Activated naive CD8-positive, alpha-beta T cell treated with anti-CD3 and anti-CD28 coated beads for 36 hours (primary cell): ENCODE measurements at regions not wholly inside any gene's neighbourhood (a gene's known extent, or its start where the extent isn't known, plus 50 kb on each side); places are given as distances from the start of the nearest gene placed in this dataset.
"Not testable (repeated sequence)": the region's sequence is repeated elsewhere in the genome, so short reads cannot be mapped to it uniquely, and the experiment has no call there.

Experiments used
- DNase-seq: peaks from one replicate; pipeline ENCODE4 v3.0.0; 2021
- H3K27ac Mint-ChIP-seq: one replicate; pipeline ENCODE4 v1.8.0; 2022; ENCODE audit warnings: mild to moderate bottlenecking, moderate library complexity, mixed read lengths
- H3K27me3 Mint-ChIP-seq: one replicate; pipeline ENCODE4 v1.8.0; 2022; ENCODE audit warnings: mild to moderate bottlenecking, mixed read lengths
- H3K36me3 Mint-ChIP-seq: one replicate; pipeline ENCODE4 v1.8.0; 2021; ENCODE audit warnings: mild to moderate bottlenecking, mixed read lengths
- H3K4me1 Mint-ChIP-seq: one replicate; pipeline ENCODE4 v1.8.0; 2021; ENCODE audit warnings: mixed read lengths
- H3K4me3 Mint-ChIP-seq: one replicate; pipeline ENCODE4 v1.8.0; 2022; ENCODE audit warnings: mild to moderate bottlenecking, moderate library complexity, mixed read lengths
- H3K9me3 Mint-ChIP-seq: one replicate; pipeline ENCODE4 v1.8.0; 2022; ENCODE audit warnings: mixed read lengths

- no peaks in the 10 kb centered on the region for H3K36me3 Mint-ChIP-seq
- H3K4me3 Mint-ChIP-seq = no peak overlapping the region
- no peaks in the 10 kb centered on the region for H3K4me1 Mint-ChIP-seq
- no peaks in the 10 kb centered on the region for H3K27me3 Mint-ChIP-seq
- no peak overlapping the region for H3K27ac Mint-ChIP-seq
- DNase-seq = no peak
- H3K9me3 Mint-ChIP-seq = peaks cover 1% of the 10 kb centered on the region
These were observed 494.1 kb upstream of the DPH6 start for GRCh38 chr15:36039996-36040572.

GRCh38 chr15:36047018-36047716 lies 501.2 kb upstream of the DPH6 start:
- not testable (repeated sequence) for H3K27me3 Mint-ChIP-seq, H3K4me3 Mint-ChIP-seq, H3K9me3 Mint-ChIP-seq, H3K36me3 Mint-ChIP-seq, DNase-seq, H3K27ac Mint-ChIP-seq, H3K4me1 Mint-ChIP-seq

DNA sequence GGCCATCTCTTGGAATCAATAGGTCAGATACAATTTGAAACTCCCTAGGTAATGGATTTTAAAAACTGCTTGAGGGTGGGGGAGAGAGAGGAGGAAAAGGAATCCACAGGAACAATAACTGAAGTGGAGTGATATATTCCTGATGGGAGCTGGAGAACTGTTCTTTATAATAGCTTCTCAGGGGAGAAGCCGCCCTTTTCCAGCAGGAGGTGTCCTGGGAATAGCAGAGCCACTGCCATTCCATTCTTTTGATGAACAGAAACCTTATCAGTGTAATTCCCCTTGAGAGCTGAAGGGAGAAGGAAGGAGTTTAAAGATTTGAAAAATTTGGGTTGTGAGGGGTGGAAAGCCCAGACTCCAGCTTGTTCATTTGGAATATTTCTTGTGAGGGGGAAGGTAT lies 504.9 kb upstream of the DPH6 start:
- DNase-seq = no peak
- Mint-ChIP-seq H3K9me3 (peaks cover 2% of the 10 kb centered on the region), H3K36me3 (no peaks in the 10 kb centered on the region), H3K27me3 (no peaks in the 10 kb centered on the region), H3K4me3 (no peak overlapping the region), H3K4me1 (no peaks in the 10 kb centered on the region), H3K27ac (no peak overlapping the region)

DNA sequence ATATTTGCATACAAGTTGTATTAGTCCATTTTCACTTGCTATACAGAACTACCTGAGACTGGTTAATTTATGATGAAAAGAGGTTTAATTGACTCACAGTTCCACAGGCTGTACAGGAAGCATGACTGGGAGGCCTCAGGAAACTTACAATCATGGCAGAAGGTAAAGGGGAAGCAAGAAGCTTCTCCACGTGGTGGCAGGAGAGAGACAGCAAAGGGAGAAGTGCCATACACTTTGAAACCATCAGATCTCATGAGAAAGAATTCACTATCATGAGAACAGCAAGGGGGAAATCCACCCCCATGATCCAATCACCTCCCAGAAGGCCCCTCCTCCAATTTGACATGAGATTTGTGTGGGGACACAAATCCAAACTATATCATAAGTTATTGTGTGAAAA lies 506.7 kb upstream of the DPH6 start:
- H3K9me3 Mint-ChIP-seq, H3K27me3 Mint-ChIP-seq, H3K4me1 Mint-ChIP-seq, H3K4me3 Mint-ChIP-seq, H3K36me3 Mint-ChIP-seq, DNase-seq, H3K27ac Mint-ChIP-seq: not testable (repeated sequence)

DNA sequence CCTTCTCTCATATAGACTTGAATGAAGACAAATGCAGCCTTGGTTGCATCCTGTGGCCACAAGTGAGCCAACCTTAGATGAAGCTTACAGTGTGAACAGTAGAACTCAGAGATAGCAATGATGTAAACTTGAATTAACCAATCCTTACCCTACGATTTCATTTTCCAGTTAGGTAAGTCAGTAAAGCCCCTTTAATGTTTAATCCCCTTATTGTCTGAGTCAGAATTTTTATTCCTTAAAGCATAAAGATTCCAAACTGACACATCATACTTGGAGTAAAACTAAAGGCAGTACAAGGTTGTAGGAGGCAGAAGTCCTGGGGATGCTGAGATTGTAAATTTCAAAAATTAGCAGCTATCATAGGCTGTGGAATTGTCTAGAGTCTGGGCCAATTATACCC lies 507.8 kb upstream of the DPH6 start:
- Mint-ChIP-seq H3K9me3 (peaks cover 2% of the 10 kb centered on the region), H3K27me3 (no peaks in the 10 kb centered on the region), H3K27ac (no peak overlapping the region), H3K4me3 (no peak overlapping the region), H3K4me1 (no peaks in the 10 kb centered on the region), H3K36me3 (no peaks in the 10 kb centered on the region)
- DNase-seq = no peak

DNA sequence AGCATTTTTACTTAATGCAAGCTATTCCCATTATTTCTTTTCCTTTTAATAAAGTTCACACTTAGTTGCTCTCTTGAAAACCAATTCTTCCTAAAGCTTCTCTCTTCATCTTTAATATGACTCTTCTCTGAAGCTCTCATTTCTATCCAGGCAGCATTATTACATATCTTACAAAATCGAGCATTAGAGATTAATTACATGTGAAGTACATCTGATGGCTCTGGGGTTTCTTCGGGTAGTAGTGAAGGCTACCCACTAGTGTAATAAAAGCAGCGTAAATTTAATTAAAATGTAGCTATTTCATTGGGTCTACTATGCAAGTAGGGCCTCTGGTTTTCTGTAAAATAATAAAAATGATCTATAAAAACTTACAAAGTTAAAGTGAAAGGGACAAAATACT lies 513.6 kb upstream of the DPH6 start:
- Mint-ChIP-seq H3K9me3 (no peaks in the 10 kb centered on the region), H3K27me3 (no peaks in the 10 kb centered on the region), H3K4me3 (no peak overlapping the region), H3K27ac (no peak overlapping the region), H3K4me1 (no peaks in the 10 kb centered on the region), H3K36me3 (no peaks in the 10 kb centered on the region)
- no peak for DNase-seq

- Mint-ChIP-seq H3K36me3 (no peaks in the 10 kb centered on the region), H3K4me3 (no peak overlapping the region), H3K27ac (no peak overlapping the region), H3K4me1 (no peaks in the 10 kb centered on the region), H3K9me3 (no peaks in the 10 kb centered on the region), H3K27me3 (no peaks in the 10 kb centered on the region)
- no peak for DNase-seq
These were observed 516.4 kb upstream of the DPH6 start for GRCh38 chr15:36062357-36062756.

- Mint-ChIP-seq H3K4me1 (no peaks in the 10 kb centered on the region), H3K9me3 (no peaks in the 10 kb centered on the region), H3K27me3 (no peaks in the 10 kb centered on the region), H3K36me3 (no peaks in the 10 kb centered on the region), H3K27ac (no peak overlapping the region), H3K4me3 (no peak overlapping the region)
- no peak for DNase-seq
These were observed 512.7 kb upstream of the CDIN1 start for GRCh38 chr15:36066757-36067156.

DNA sequence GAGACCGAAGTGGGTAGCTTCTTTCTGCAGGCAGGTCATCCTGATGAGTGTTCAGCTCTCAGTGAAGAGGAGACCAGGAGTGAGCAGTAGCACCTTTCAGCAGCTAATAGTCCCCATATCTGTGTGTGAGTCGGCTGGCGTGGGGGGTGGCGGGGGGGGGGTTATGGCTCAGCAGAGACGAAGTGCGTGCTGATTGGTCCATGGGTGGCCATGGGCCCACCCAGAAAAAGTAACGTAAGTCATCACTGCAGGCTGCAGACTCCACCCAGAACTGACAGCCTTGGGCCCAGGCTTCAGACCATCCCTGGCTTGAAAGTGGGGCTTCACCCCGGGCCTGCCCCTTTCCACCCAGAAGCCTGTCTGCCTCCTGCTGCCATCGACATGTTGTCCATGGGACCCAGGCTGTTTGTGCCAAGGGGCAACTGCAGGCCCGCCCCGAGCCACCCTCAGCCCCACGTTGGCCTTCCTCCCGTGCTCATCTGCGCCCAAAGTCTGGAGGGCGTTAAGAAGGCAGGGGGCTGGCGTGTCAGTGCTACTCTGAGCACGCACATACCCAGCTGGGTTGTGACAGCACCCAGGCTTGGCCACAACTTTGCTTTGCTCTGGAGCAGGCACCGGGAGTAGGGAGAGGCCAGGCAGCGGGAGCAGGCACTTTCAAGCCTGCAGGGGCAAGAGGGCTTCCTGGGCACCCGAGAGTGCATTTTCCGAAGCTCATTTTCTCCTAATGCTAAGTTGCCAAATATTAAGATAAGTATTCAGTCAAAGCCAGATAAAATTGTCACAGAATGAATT lies 511.7 kb upstream of the CDIN1 start:
- H3K9me3 Mint-ChIP-seq = no peaks in the 10 kb centered on the region
- DNase-seq = no peak
- no peaks in the 10 kb centered on the region for H3K4me1 Mint-ChIP-seq
- H3K36me3 Mint-ChIP-seq = no peaks in the 10 kb centered on the region
- H3K4me3 Mint-ChIP-seq = no peak overlapping the region
- no peaks in the 10 kb centered on the region for H3K27me3 Mint-ChIP-seq
- no peak overlapping the region for H3K27ac Mint-ChIP-seq

GRCh38 chr15:36075333-36075732 lies 504.1 kb upstream of the CDIN1 start:
- Mint-ChIP-seq H3K27me3 (no peaks in the 10 kb centered on the region), H3K27ac (no peak overlapping the region), H3K4me3 (no peak overlapping the region), H3K4me1 (no peaks in the 10 kb centered on the region), H3K9me3 (peaks cover 5% of the 10 kb centered on the region), H3K36me3 (no peaks in the 10 kb centered on the region)
- no peak for DNase-seq

- H3K4me3 Mint-ChIP-seq = no peak overlapping the region
- DNase-seq = no peak
- no peak overlapping the region for H3K27ac Mint-ChIP-seq
- H3K36me3 Mint-ChIP-seq = no peaks in the 10 kb centered on the region
- H3K4me1 Mint-ChIP-seq = no peaks in the 10 kb centered on the region
- peaks cover 22% of the 10 kb centered on the region for H3K9me3 Mint-ChIP-seq
- no peaks in the 10 kb centered on the region for H3K27me3 Mint-ChIP-seq
These were observed 500.4 kb upstream of the CDIN1 start for GRCh38 chr15:36079021-36079420.

DNA sequence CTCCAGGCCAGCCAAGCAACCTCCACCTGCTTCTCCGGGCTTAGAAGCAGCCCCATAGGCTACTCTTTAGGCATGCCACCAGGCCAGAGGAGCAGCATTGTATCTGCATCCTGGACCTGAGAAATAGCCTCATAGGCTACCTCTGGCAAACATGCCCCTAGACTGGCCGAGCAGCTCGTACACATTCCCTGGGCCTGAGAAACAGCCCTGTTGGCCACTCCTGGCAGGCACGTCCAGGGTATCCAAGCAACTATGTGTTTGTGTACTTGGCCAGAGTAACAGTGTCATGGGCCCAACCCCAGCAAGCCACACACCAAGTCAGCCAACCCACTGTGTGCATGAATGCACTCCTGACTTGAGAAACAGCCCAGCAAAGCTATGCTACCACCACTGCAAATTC lies 498.7 kb upstream of the CDIN1 start:
- no peak overlapping the region for H3K4me3 Mint-ChIP-seq
- no peaks in the 10 kb centered on the region for H3K4me1 Mint-ChIP-seq
- no peaks in the 10 kb centered on the region for H3K27me3 Mint-ChIP-seq
- H3K36me3 Mint-ChIP-seq = no peaks in the 10 kb centered on the region
- DNase-seq = no peak
- no peak overlapping the region for H3K27ac Mint-ChIP-seq
- peaks cover 27% of the 10 kb centered on the region for H3K9me3 Mint-ChIP-seq

GRCh38 chr15:36090286-36090946 lies 489.0 kb upstream of the CDIN1 start:
- Mint-ChIP-seq H3K4me3 (no peak overlapping the region), H3K36me3 (no peaks in the 10 kb centered on the region), H3K27me3 (peaks cover 3% of the 10 kb centered on the region), H3K4me1 (no peaks in the 10 kb centered on the region), H3K9me3 (peaks cover 2% of the 10 kb centered on the region), H3K27ac (no peak overlapping the region)
- no peak for DNase-seq

GRCh38 chr15:36106640-36107335 lies 472.6 kb upstream of the CDIN1 start:
- Mint-ChIP-seq H3K4me1 (no peaks in the 10 kb centered on the region), H3K9me3 (no peaks in the 10 kb centered on the region), H3K36me3 (no peaks in the 10 kb centered on the region), H3K27me3 (no peaks in the 10 kb centered on the region), H3K27ac (no peak overlapping the region), H3K4me3 (no peak overlapping the region)
- no peak for DNase-seq

DNA sequence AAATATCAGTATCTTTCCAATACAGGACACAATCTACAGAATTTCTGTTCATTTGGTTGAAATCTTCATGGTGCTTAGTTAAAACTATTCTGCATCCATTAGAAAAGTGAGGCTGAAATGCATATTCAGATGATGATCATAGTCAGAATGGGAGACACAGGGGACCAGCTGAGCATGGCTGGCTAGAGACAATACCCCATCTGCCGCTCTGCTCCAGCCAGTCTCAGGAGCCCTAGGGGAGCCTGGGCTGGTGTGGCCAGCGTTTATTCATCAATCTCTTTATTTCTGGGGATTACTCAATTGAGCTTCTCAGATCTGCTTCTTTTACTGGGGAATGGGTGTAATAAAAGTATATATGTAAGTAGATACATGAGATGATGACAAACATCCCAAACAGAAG lies 470.9 kb upstream of the CDIN1 start:
- no peaks in the 10 kb centered on the region for H3K4me1 Mint-ChIP-seq
- no peaks in the 10 kb centered on the region for H3K27me3 Mint-ChIP-seq
- no peaks in the 10 kb centered on the region for H3K9me3 Mint-ChIP-seq
- H3K27ac Mint-ChIP-seq = no peak overlapping the region
- no peak for DNase-seq
- no peaks in the 10 kb centered on the region for H3K36me3 Mint-ChIP-seq
- H3K4me3 Mint-ChIP-seq = no peak overlapping the region
